ENCODE measurements at regions not wholly inside any gene's neighbourhood (a gene's known extent, or its start where the extent isn't known, plus 50 kb on each side); places are given as distances from the start of the nearest gene placed in this dataset.
A peak's percentile ranks its signal among the peaks of the same experiment; 100 is the strongest.
"Not testable (repeated sequence)": the region's sequence is repeated elsewhere in the genome, so short reads cannot be mapped to it uniquely, and the experiment has no call there.

DNA sequence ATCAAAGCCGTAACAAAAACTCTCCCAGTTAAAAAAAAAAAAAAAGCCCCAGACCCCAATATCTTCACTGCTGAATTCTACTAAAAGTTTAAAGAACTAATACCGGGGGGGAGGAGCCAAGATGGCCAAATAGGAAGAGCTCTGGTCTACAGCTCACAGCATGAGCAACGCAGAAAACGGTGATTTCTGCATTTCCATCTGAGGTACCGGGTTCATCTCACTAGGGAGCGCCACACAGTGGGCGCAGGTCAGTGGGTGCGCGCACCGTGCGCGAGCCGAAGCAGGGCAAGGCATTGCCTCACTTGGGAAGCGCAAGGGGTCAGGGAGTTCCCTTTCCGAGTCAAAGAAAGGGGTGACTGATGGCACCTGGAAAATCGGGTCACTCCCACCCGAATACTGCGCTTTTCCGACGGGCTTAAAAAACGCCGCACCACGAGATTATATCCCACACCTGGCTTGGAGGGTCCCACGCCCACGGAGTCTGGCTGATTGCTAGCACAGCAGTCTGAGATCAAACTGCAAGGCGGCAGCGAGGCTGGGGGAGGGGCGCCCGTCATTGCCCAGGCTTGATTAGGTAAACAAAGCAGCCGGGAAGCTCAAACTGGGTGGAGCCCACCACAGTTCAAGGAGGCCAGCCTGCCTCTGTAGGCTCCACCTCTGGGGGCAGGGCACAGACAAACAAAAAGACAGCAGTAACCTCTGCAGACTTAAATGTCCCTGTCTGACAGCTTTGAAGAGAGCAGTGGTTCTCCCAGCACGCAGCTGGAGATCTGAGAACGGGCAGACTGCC is 192.8 kb downstream of the AKAIN1 start:
- H3K36me3 ChIP-seq (ENCODE audit: control insufficient read depth, insufficient read depth, low read length); H3K4me1 ChIP-seq (ENCODE audit: control insufficient read depth, insufficient read depth, low read length); H3K9ac ChIP-seq (ENCODE audit: low read depth, low read length); H3K27me3 ChIP-seq (ENCODE audit: control insufficient read depth, insufficient read depth, low read length); H3K9me3 ChIP-seq (ENCODE audit: control insufficient read depth, insufficient read depth, low read length): not testable (repeated sequence)
- peak overlapping the region; percentile 53 for H3K4me3 ChIP-seq (ENCODE audit: low read depth, low read length)

DNA sequence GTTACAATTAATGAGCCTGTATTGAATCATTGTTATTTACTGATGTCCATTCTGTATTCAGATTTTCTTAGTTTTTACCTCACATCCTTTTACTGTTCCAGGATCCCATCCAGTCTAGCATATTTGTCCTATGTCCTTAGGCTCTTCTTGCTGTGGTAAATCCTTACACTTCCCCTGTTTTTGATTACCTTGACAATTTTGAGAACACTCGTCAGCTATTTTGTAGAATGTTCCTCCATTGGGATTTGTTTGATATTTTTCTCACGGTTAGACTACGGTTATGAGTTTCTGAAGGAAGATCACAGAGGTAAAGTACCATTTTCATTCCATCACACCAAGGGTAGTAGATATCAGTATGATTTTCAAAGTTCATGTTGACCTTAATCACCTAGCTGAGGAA is 202.3 kb downstream of the AKAIN1 start:
- no peak overlapping the region for H3K9ac ChIP-seq (ENCODE audit: low read depth, low read length)
- H3K36me3 ChIP-seq (ENCODE audit: control insufficient read depth, insufficient read depth, low read length) = no peaks in the 10 kb centered on the region
- H3K27me3 ChIP-seq (ENCODE audit: control insufficient read depth, insufficient read depth, low read length) = peaks cover 7% of the 10 kb centered on the region
- H3K4me1 ChIP-seq (ENCODE audit: control insufficient read depth, insufficient read depth, low read length) = no peaks in the 10 kb centered on the region
- H3K9me3 ChIP-seq (ENCODE audit: control insufficient read depth, insufficient read depth, low read length) = no peaks in the 10 kb centered on the region
- no peak overlapping the region for H3K4me3 ChIP-seq (ENCODE audit: low read depth, low read length)

DNA sequence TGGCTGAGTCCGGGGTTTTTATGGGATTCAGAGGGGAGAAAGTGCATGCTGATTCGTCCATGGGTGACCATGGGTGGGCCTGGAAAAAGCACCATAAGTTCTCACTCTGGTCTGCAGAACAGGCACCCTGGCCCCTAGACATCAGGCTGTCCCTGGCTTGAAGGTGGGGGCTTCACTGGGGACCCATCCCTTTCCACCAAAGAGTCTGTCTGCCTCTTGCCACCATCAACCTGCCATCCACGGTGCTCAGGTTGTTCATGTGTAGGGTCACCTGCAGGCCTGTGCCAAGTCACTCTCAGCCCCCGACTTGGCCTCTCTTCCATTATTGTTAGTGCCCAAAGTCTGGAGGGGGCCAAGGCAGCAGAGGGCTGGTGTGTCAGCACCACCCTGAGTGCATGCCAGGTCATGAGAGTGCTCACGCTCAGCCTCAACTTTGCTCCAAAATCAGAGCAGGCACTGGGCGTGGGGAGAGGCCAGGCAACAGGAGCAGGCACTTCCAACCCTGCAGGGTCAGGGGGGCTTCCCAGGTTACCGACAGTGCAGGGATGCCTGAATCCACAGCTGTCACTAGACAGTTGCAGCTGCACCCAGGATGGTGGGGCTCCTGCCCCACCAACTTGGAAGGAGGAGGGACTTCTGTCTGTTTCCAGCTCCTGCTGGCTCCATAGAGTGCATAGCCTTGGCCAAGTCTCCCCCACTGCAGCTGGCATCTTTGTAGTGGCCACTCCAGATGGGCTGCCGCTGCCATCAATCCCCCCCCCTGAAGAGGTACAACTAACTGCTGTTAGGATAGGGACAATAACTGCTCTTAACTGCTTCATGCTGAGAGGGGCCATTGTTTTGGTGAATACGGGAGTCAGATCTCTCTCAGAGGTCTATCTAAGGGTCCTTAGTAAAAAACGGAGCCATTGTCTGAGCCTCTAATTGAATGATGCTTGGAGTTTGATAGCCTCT is 209.3 kb downstream of the AKAIN1 start:
- Histone ChIP-seq H3K9ac (ENCODE audit: low read depth, low read length) (no peak overlapping the region), H3K4me1 (ENCODE audit: control insufficient read depth, insufficient read depth, low read length) (peaks cover 3% of the 10 kb centered on the region), H3K4me3 (ENCODE audit: low read depth, low read length) (no peak overlapping the region), H3K27me3 (ENCODE audit: control insufficient read depth, insufficient read depth, low read length) (peaks cover 39% of the 10 kb centered on the region), H3K9me3 (ENCODE audit: control insufficient read depth, insufficient read depth, low read length) (no peaks in the 10 kb centered on the region), H3K36me3 (ENCODE audit: control insufficient read depth, insufficient read depth, low read length) (no peaks in the 10 kb centered on the region)

DNA sequence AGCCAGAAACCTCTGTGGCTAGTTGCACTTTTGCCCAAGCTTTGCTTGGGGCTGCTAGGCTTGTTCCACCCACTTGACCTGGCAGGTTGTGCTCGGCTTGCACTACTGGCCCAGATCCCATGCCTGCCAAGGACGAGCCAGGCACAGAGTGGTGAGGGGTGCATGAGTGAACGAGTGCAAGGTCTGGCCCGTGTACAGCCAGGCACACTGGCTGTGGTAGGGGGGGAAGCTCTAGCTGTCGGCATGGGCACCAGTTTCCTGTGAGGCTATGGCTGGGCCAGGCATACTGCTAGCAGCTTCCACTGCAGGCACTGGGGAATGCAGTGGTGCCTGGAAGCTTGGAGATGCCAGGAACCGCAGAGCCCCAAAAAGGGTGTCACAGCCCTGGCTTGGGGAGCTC is 210.4 kb downstream of the AKAIN1 start:
- H3K27me3 ChIP-seq (ENCODE audit: control insufficient read depth, insufficient read depth, low read length) = peaks cover 39% of the 10 kb centered on the region
- no peaks in the 10 kb centered on the region for H3K9me3 ChIP-seq (ENCODE audit: control insufficient read depth, insufficient read depth, low read length)
- no peak overlapping the region for H3K9ac ChIP-seq (ENCODE audit: low read depth, low read length)
- H3K4me3 ChIP-seq (ENCODE audit: low read depth, low read length) = no peak overlapping the region
- no peaks in the 10 kb centered on the region for H3K36me3 ChIP-seq (ENCODE audit: control insufficient read depth, insufficient read depth, low read length)
- H3K4me1 ChIP-seq (ENCODE audit: control insufficient read depth, insufficient read depth, low read length) = peaks cover 3% of the 10 kb centered on the region

DNA sequence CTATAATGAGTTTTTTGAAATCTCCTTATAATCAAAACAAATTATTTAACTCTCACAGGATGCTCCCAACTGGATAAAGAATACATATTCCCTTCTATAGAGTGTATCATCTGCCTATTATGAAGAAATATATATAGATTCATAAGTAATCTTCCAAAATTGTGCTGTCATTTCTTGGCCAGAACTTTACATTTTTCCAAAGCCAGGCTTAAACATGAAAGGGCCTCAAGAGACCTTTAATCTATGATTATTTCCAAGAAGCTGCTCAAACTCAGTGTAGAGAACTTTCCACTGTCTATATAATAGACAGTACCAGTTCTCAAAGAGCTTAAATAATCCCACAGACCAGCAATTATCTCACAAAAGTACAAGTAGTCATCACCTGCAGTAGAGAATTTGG is 211.0 kb downstream of the AKAIN1 start:
- Histone ChIP-seq H3K9ac (ENCODE audit: low read depth, low read length) (no peak overlapping the region), H3K4me1 (ENCODE audit: control insufficient read depth, insufficient read depth, low read length) (peaks cover 3% of the 10 kb centered on the region), H3K27me3 (ENCODE audit: control insufficient read depth, insufficient read depth, low read length) (peaks cover 39% of the 10 kb centered on the region)

DNA sequence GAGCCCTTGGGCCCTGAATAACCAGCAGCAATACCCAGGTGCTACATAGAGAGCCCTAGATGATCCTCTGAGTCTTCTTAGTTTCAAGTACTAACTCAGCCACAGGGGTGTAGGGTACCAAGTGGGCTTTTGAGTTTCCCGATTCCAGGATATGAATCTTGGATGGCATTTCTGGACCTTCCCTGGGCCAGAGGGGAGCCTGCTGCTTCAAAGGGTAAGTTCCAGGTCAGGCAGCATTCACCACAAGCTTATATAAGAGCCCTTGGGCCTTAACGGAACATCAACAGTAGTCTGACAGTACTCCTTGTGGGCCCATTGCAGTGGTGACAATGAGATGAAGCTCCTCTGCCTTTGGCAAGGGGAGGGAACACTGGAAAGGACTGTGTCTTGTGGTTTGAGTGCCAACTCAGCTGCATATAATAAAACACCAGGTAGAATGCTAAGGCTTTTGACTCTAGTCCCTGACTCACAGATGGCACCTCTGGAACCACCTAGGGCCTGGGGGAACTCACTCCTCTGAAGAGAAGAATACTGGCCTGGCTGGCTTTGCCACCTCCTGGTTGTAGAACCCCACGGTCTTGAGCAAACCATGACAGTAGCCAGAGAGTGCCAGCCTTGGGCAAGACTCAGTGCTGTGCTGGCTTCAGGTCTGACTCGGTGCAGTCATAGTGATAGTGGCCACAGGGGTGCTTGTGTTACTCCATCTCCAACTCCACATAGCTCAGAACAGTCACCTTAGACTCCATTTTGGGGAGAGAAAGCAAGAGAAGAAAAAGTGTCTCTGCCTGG is 235.7 kb downstream of the AKAIN1 start:
- no peak overlapping the region for H3K4me3 ChIP-seq (ENCODE audit: low read depth, low read length)
- H3K4me1 ChIP-seq (ENCODE audit: control insufficient read depth, insufficient read depth, low read length) = no peaks in the 10 kb centered on the region
- no peaks in the 10 kb centered on the region for H3K36me3 ChIP-seq (ENCODE audit: control insufficient read depth, insufficient read depth, low read length)
- no peaks in the 10 kb centered on the region for H3K9me3 ChIP-seq (ENCODE audit: control insufficient read depth, insufficient read depth, low read length)
- H3K9ac ChIP-seq (ENCODE audit: low read depth, low read length) = no peak overlapping the region
- no peaks in the 10 kb centered on the region for H3K27me3 ChIP-seq (ENCODE audit: control insufficient read depth, insufficient read depth, low read length)

More for the DNA sequence above, 211.0 kb downstream of the AKAIN1 start:
- no peaks in the 10 kb centered on the region for H3K36me3 ChIP-seq (ENCODE audit: control insufficient read depth, insufficient read depth, low read length)
- no peak overlapping the region for H3K4me3 ChIP-seq (ENCODE audit: low read depth, low read length)
- no peaks in the 10 kb centered on the region for H3K9me3 ChIP-seq (ENCODE audit: control insufficient read depth, insufficient read depth, low read length)

DNA sequence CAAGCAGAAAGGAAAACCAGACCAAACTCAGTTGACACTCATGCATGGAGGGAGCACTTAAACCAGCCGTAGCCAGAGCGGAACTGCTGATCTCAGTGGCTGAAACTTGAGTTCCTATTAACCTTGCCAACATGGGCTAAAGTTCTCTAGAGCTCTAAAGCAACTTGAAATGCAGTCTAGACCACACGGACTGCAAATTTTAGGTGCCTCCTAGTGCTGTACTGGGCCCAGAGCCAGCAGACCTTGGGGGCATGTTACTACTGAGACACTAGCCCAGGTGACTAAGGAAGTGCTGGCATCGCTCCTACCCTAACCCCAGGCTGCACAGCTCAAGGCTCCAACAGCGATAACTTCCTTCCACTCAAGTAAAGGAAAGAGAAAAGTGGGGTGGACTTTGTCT is 236.5 kb downstream of the AKAIN1 start:
- no peak overlapping the region for H3K9ac ChIP-seq (ENCODE audit: low read depth, low read length)
- H3K27me3 ChIP-seq (ENCODE audit: control insufficient read depth, insufficient read depth, low read length) = no peaks in the 10 kb centered on the region
- no peaks in the 10 kb centered on the region for H3K36me3 ChIP-seq (ENCODE audit: control insufficient read depth, insufficient read depth, low read length)
- no peak overlapping the region for H3K4me3 ChIP-seq (ENCODE audit: low read depth, low read length)
- H3K4me1 ChIP-seq (ENCODE audit: control insufficient read depth, insufficient read depth, low read length) = no peaks in the 10 kb centered on the region
- H3K9me3 ChIP-seq (ENCODE audit: control insufficient read depth, insufficient read depth, low read length) = no peaks in the 10 kb centered on the region

DNA sequence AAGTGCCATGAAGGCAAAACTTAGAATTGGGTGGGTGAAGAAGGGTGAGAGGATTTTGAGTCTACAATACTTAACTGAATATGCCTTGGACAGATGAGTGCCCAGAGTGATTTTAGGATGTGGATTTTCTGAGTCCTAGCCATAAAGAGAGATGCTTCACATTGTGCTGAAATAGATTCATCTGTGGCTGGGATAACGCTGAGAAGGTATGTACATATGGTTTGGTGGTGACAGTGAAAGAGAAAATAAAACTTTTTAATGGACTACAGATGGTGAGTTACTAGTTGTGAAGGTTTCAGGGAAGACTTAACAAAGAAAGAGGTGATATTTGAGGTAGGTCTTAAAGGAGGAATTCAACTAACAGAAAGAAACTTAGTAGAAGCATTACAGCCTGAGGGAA is 265.8 kb downstream of the AKAIN1 start:
- H3K36me3 ChIP-seq (ENCODE audit: control insufficient read depth, insufficient read depth, low read length) = no peaks in the 10 kb centered on the region
- H3K4me3 ChIP-seq (ENCODE audit: low read depth, low read length) = no peak overlapping the region
- no peaks in the 10 kb centered on the region for H3K27me3 ChIP-seq (ENCODE audit: control insufficient read depth, insufficient read depth, low read length)
- H3K9me3 ChIP-seq (ENCODE audit: control insufficient read depth, insufficient read depth, low read length) = peaks cover 6% of the 10 kb centered on the region
- no peak overlapping the region for H3K9ac ChIP-seq (ENCODE audit: low read depth, low read length)
- H3K4me1 ChIP-seq (ENCODE audit: control insufficient read depth, insufficient read depth, low read length) = no peaks in the 10 kb centered on the region

DNA sequence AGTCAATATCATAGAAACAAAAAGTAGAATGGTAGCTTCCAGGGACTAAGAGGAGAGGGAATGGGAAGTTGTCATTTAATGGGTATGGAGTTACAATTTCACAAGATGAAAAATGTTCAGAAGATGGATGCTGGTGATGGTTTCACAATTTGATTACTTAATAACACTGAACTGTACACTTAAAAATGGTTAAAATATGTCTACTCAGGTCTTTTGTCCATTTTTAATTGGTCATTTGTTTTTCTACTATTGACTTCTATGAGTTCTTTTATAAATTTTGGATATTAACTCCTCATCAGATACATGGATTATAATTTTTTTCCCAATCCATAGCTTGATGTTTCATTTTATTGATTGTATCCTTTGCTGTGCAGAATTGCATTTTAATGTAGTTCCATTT is 275.5 kb downstream of the AKAIN1 start:
- Histone ChIP-seq H3K36me3 (ENCODE audit: control insufficient read depth, insufficient read depth, low read length) (no peaks in the 10 kb centered on the region), H3K4me1 (ENCODE audit: control insufficient read depth, insufficient read depth, low read length) (no peaks in the 10 kb centered on the region), H3K9ac (ENCODE audit: low read depth, low read length) (no peak overlapping the region), H3K9me3 (ENCODE audit: control insufficient read depth, insufficient read depth, low read length) (no peaks in the 10 kb centered on the region), H3K27me3 (ENCODE audit: control insufficient read depth, insufficient read depth, low read length) (no peaks in the 10 kb centered on the region), H3K4me3 (ENCODE audit: low read depth, low read length) (no peak overlapping the region)

DNA sequence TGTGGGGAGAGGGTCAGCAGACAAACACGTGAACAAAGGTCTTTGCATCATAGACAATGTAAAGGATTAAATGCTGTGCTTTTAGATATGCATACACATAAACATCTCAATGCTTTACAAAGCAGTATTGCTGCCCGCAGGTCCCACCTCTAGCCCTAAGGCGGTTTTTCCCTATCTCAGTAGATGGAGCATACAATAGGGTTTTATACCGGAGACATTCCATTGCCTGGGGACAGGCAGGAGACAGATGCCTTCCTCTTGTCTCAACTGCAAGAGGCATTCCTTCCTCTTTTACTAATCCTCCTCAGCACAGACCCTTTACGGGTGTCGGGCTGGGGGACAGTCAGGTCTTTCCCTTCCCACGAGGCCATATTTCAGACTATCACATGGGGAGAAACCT is 279.5 kb downstream of the AKAIN1 start:
- H3K27me3 ChIP-seq (ENCODE audit: control insufficient read depth, insufficient read depth, low read length); H3K9ac ChIP-seq (ENCODE audit: low read depth, low read length); H3K36me3 ChIP-seq (ENCODE audit: control insufficient read depth, insufficient read depth, low read length); H3K9me3 ChIP-seq (ENCODE audit: control insufficient read depth, insufficient read depth, low read length); H3K4me3 ChIP-seq (ENCODE audit: low read depth, low read length); H3K4me1 ChIP-seq (ENCODE audit: control insufficient read depth, insufficient read depth, low read length): not testable (repeated sequence)

DNA sequence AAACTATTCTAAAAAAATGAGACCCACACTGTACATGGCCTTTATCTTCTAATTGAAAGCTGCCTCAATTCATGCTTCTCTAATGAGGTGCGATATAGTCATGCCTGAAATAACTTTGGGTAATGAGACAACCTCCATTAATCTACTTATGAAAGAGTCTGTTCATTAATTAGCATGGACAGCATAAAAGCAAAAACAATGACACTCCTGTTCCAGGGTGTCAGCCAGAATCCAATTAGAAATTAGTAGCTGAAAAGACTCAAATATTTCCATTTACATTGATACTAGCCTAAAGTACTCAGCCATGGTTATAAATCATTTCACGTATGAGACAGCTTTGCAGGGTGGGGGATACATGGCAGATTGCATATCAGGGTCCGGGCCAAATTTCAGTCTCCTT is 288.7 kb downstream of the AKAIN1 start:
- no peaks in the 10 kb centered on the region for H3K9me3 ChIP-seq (ENCODE audit: control insufficient read depth, insufficient read depth, low read length)
- no peak overlapping the region for H3K4me3 ChIP-seq (ENCODE audit: low read depth, low read length)
- H3K9ac ChIP-seq (ENCODE audit: low read depth, low read length) = no peak overlapping the region
- H3K4me1 ChIP-seq (ENCODE audit: control insufficient read depth, insufficient read depth, low read length) = no peaks in the 10 kb centered on the region
- no peaks in the 10 kb centered on the region for H3K36me3 ChIP-seq (ENCODE audit: control insufficient read depth, insufficient read depth, low read length)
- no peaks in the 10 kb centered on the region for H3K27me3 ChIP-seq (ENCODE audit: control insufficient read depth, insufficient read depth, low read length)
